ENCODE measurements at regions not wholly inside any gene's neighbourhood (a gene's known extent, or its start where the extent isn't known, plus 50 kb on each side); places are given as distances from the start of the nearest gene placed in this dataset.
"Not testable (repeated sequence)": the region's sequence is repeated elsewhere in the genome, so short reads cannot be mapped to it uniquely, and the experiment has no call there.

- H3K4me3 ChIP-seq (ENCODE audit: low read depth, low read length); POLR2A ChIA-PET; CTCF ChIA-PET; DNase-seq (ENCODE audit: low read depth, low spot score): not testable (repeated sequence)
These were observed 119.7 kb downstream of the UNC93B1 start for GRCh38 chr11:67884073-67884757.

GRCh38 chr11:67882304-67882703 is 121.6 kb downstream of the UNC93B1 start:
- DNase-seq (ENCODE audit: low read depth, low spot score); POLR2A ChIA-PET; CTCF ChIA-PET; H3K4me3 ChIP-seq (ENCODE audit: low read depth, low read length): not testable (repeated sequence)

GRCh38 chr11:67881836-67882235 is 122.1 kb downstream of the UNC93B1 start:
- DNase-seq (ENCODE audit: low read depth, low spot score); H3K4me3 ChIP-seq (ENCODE audit: low read depth, low read length); CTCF ChIA-PET; POLR2A ChIA-PET: not testable (repeated sequence)

- POLR2A ChIA-PET; H3K4me3 ChIP-seq (ENCODE audit: low read depth, low read length); DNase-seq (ENCODE audit: low read depth, low spot score); CTCF ChIA-PET: not testable (repeated sequence)
These were observed 123.2 kb downstream of the UNC93B1 start for GRCh38 chr11:67880594-67881196.

GRCh38 chr11:67878666-67879065 is 125.2 kb downstream of the UNC93B1 start:
- POLR2A ChIA-PET; CTCF ChIA-PET; DNase-seq (ENCODE audit: low read depth, low spot score); H3K4me3 ChIP-seq (ENCODE audit: low read depth, low read length): not testable (repeated sequence)

DNA sequence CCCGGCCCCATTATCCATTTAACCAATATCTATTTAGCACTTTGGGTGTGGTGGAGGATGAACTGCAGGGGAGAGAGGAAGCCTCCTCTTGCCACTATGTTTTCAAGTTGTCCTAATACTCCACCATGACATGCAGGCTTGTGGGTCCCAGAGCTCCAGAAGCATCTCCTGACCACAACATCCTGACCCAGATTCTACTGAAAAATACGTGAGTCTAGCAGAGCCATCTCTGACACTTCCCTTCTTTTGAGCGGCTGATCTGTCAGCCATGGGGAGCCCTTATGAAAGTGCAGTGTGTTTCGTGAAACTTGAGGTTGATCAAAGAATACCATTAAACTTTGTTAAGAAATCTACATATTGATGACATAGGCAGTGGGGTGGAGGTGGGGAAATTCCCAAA is 126.6 kb downstream of the UNC93B1 start:
- POLR2A ChIA-PET; DNase-seq (ENCODE audit: low read depth, low spot score); CTCF ChIA-PET; H3K4me3 ChIP-seq (ENCODE audit: low read depth, low read length): not testable (repeated sequence)

DNA sequence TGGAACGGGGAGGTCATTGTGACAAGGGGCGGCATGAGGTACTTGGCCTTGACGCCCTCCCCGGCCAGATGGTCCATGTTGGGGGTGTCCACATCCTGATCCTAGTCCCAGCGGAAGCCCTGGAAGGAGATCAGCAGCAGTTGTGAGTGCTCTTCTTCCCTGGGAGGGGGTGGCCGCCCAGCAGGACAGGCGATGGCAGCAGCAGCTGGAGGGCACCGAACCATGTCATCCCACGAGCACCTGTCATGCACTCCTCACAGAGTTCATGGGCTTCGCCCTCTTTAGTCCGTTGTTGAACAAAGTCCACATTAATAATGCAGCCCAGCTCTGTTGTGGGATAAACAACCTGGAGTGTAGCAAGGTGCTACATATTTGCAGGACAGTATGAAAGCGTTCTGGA is 130.7 kb downstream of the UNC93B1 start:
- DNase-seq (ENCODE audit: low read depth, low spot score); POLR2A ChIA-PET; H3K4me3 ChIP-seq (ENCODE audit: low read depth, low read length); CTCF ChIA-PET: not testable (repeated sequence)

GRCh38 chr11:67871168-67871567 is 132.7 kb downstream of the UNC93B1 start:
- POLR2A ChIA-PET; DNase-seq (ENCODE audit: low read depth, low spot score); H3K4me3 ChIP-seq (ENCODE audit: low read depth, low read length); CTCF ChIA-PET: not testable (repeated sequence)

- DNase-seq (ENCODE audit: low read depth, low spot score); CTCF ChIA-PET; POLR2A ChIA-PET; H3K4me3 ChIP-seq (ENCODE audit: low read depth, low read length): not testable (repeated sequence)
These were observed 141.0 kb downstream of the UNC93B1 start for GRCh38 chr11:67862896-67863295.

DNA sequence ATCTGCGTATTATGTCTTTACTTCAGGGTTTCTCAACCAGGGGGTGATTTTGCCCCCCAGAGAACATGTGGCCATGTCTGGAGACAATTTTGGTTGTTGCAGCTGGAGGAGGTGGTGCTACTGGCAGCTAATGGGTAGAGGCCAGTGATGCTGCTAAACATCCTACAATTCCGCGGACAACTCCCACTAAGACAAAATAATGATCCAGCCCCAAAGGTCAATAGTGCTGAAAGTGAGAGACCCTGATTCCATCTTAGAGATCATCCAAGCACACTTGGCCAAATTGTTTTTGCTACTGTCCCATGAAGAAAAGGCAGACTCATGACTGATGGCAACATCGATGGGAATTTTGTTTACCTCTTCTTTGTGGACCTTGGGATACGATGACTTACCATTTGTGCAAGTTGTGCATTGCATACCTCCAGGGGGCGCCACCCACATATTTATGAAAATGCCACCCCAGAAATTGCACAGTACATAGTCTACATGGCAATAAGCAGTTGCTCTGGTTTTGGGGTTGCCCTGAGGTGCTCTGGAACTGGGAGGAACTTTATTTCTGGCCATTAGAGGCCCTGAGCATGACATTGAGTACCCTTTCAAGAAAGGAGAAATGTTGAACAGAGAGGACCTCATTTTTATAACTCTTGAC is 144.3 kb downstream of the UNC93B1 start:
- DNase-seq (ENCODE audit: low read depth, low spot score); H3K4me3 ChIP-seq (ENCODE audit: low read depth, low read length); CTCF ChIA-PET; POLR2A ChIA-PET: not testable (repeated sequence)

DNA sequence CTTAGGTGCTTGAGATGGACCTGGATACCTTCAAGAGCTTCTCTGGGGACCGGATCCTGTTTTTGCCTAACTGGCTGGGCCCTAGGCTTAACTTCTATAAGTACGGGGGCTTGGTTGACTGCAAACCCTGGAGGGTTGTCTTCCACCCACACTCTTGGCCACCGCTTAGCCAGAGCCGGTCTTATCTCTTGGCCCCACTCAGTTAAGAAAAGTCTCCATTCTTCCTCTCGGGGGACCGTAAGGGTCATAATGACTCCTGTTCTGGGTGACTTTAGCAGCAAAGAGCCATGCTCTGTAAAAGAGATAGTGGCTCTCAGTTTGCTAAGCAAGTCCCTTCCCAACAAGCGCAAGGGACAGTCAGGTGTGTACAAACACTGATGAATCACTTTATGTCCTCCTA is 153.2 kb downstream of the UNC93B1 start:
- CTCF ChIA-PET; DNase-seq (ENCODE audit: low read depth, low spot score); POLR2A ChIA-PET; H3K4me3 ChIP-seq (ENCODE audit: low read depth, low read length): not testable (repeated sequence)

GRCh38 chr11:67849766-67850165 is 154.1 kb downstream of the UNC93B1 start:
- CTCF ChIA-PET; POLR2A ChIA-PET; DNase-seq (ENCODE audit: low read depth, low spot score); H3K4me3 ChIP-seq (ENCODE audit: low read depth, low read length): not testable (repeated sequence)

GRCh38 chr11:67847896-67848875 is 155.7 kb downstream of the UNC93B1 start:
- CTCF ChIA-PET; POLR2A ChIA-PET; H3K4me3 ChIP-seq (ENCODE audit: low read depth, low read length); DNase-seq (ENCODE audit: low read depth, low spot score): not testable (repeated sequence)

DNA sequence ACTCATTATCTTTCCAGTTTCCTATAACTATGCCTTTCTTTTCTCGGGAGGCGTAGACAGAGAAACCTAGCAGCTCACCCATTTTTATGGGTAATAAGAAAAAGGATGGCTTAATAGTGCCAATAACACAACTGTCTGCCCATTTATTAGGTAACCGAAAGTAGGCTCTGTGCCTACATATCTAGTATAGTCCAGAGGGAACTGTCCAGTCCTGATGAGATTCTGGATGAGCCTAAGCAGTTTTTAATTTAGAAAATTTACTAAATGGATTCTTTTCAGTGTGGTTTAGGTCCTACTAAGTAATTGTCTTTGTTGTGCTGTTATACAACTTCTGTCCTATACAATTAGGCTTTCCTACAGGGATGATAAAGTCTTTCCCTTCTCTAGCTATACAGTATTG is 157.6 kb downstream of the UNC93B1 start:
- H3K4me3 ChIP-seq (ENCODE audit: low read depth, low read length); CTCF ChIA-PET; POLR2A ChIA-PET; DNase-seq (ENCODE audit: low read depth, low spot score): not testable (repeated sequence)

GRCh38 chr11:67845296-67845695 is 158.6 kb downstream of the UNC93B1 start:
- H3K4me3 ChIP-seq (ENCODE audit: low read depth, low read length); CTCF ChIA-PET: not testable (repeated sequence)

DNA sequence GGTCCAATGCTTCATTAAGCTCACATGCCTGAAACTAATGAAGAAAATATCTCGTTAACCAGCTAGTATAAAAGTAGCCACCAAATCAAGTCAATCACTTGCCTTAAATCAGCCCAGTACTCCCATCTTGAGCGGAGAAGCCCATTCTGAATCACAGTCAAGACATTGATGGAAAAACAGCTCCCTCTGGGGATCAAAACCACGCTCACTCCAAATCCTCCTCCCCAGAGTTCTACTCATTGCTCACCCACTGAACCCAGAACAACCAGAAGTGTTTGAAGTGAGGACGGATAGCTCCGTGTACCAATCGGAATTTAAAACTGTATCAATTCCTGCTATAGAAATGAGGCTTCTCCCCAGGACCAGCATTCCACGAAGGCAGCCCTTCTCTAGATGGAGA is 163.3 kb downstream of the UNC93B1 start:
- CTCF ChIA-PET; H3K4me3 ChIP-seq (ENCODE audit: low read depth, low read length); POLR2A ChIA-PET; DNase-seq (ENCODE audit: low read depth, low spot score): not testable (repeated sequence)

More at GRCh38 chr11:67845296-67845695, 158.6 kb downstream of the UNC93B1 start:
- DNase-seq (ENCODE audit: low read depth, low spot score); POLR2A ChIA-PET: not testable (repeated sequence)

DNA sequence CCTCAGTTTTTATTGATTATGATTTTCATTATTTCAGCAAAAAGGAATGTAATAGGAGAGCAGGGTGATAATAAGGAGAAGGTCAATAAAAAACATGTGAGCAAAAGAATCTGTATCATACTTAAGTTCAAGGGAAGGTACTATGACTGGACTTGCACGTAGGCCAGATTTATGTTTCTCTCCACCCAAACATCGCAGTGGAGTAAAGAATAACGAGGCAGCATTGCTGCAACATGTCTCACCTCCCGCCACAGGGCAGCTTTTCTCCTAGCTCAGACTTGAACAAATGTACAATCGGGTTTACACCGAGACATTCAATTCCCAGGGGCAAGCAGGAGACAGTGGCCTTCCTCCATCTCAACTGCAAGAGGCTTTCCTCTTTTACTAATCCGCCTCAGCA is 155.7 kb upstream of the ALDH3B2 start:
- H3K4me3 ChIP-seq (ENCODE audit: low read depth, low read length); POLR2A ChIA-PET; CTCF ChIA-PET; DNase-seq (ENCODE audit: low read depth, low spot score): not testable (repeated sequence)
